MCF 10A (cell line): ENCODE measurements at regions not wholly inside any gene's neighbourhood (a gene's known extent, or its start where the extent isn't known, plus 50 kb on each side); places are given as distances from the start of the nearest gene placed in this dataset.

Experiments used
- BruUV-seq: library from RNA; stranded (reverse); fragments of 400-500 nt; replicated peaks from 2 replicates; lab custom pipeline; 2021; lab: Mats Ljungman, UMichigan
- CTCF ChIA-PET: fragments of 300-600 bp; sonication (Branson Sonifier 250); formaldehyde crosslinking; extraction: SDS; loops from one replicate; lab custom pipeline; 2021; ENCODE audit warnings: antibody characterized with exemption, inconsistent platforms; lab: Yijun Ruan, JAX
- POLR2A ChIA-PET: fragments of 300-600, 350-650 bp; sonication (Branson Sonifier 250); formaldehyde crosslinking; extraction: SDS; loops from one replicate; lab custom pipeline; 2020; ENCODE audit warnings: antibody characterized with exemption, inconsistent platforms; lab: Yijun Ruan, JAX
- DNase-seq: peaks from one replicate; pipeline ENCODE4 v3.0.0-alpha.2; 2018; ENCODE audit not compliant: unreplicated experiment
- H3K27ac Mint-ChIP-seq: one replicate; pipeline ENCODE4 v1.8.0; 2022; ENCODE audit warnings: mild to moderate bottlenecking, low read depth, mixed read lengths; ENCODE audit not compliant: unreplicated experiment
- H3K27me3 Mint-ChIP-seq: one replicate; pipeline ENCODE4 v1.8.0; 2022; ENCODE audit warnings: mixed read lengths; ENCODE audit not compliant: insufficient read depth, unreplicated experiment
- H3K36me3 Mint-ChIP-seq: one replicate; pipeline ENCODE4 v1.8.0; 2022; ENCODE audit warnings: mild to moderate bottlenecking, moderate library complexity, mixed read lengths; ENCODE audit not compliant: insufficient read depth, unreplicated experiment
- H3K4me1 Mint-ChIP-seq: one replicate; pipeline ENCODE4 v1.8.0; 2022; ENCODE audit warnings: mixed read lengths; ENCODE audit not compliant: insufficient read depth, unreplicated experiment
- H3K4me3 Mint-ChIP-seq: one replicate; pipeline ENCODE4 v1.8.0; 2022; ENCODE audit warnings: mild to moderate bottlenecking, moderate library complexity, mixed read lengths; ENCODE audit not compliant: unreplicated experiment
- H3K9me3 Mint-ChIP-seq: one replicate; pipeline ENCODE4 v1.8.0; 2022; ENCODE audit warnings: mixed read lengths; ENCODE audit not compliant: unreplicated experiment
- CTCF ChIP-seq: fragments of 200-600 bp; IDR thresholded peaks from one replicate; pipeline ENCODE4 v1.8.0; 2022; ENCODE audit warnings: antibody characterized with exemption, mild to moderate bottlenecking; ENCODE audit not compliant: unreplicated experiment
- intact Hi-C: fragments of 100-400 bp; cut with micrococcal nuclease; formaldehyde crosslinking; loops from 2 replicates; pipeline ENCODE4 v1.14.1; 2022

- no peaks in the 10 kb centered on the region for H3K36me3 Mint-ChIP-seq
- no peaks in the 10 kb centered on the region for H3K9me3 Mint-ChIP-seq
- H3K4me1 Mint-ChIP-seq: no peaks in the 10 kb centered on the region
- H3K4me3 Mint-ChIP-seq: no peak overlapping the region
- no TSS peak for BruUV-seq
- ChIA-PET POLR2A (no interaction called here), CTCF (interaction anchor here (0.6 to 0.7 kb wide), 3 partner anchors 37 to 969 kb away, joined by 3 to 5 read pairs (median 3); no protein-coding TSS in a partner anchor)
- DNase-seq: no peak
- intact Hi-C loops: no loop called here
- no peak for TF ChIP-seq CTCF
- no peak overlapping the region for H3K27ac Mint-ChIP-seq
- peaks cover 63% of the 10 kb centered on the region for H3K27me3 Mint-ChIP-seq
These were observed 391.3 kb upstream of the CDH7 start for GRCh38 chr18:65359479-65359878.

- no peaks in the 10 kb centered on the region for H3K36me3 Mint-ChIP-seq
- peaks cover 63% of the 10 kb centered on the region for H3K27me3 Mint-ChIP-seq
- ChIA-PET POLR2A (no interaction called here), CTCF (no interaction called here)
- no peak overlapping the region for H3K4me3 Mint-ChIP-seq
- no peak overlapping the region for H3K27ac Mint-ChIP-seq
- intact Hi-C loops: no loop called here
- no peaks in the 10 kb centered on the region for H3K9me3 Mint-ChIP-seq
- no peaks in the 10 kb centered on the region for H3K4me1 Mint-ChIP-seq
- BruUV-seq: no TSS peak
- DNase-seq: no peak
- no peak for TF ChIP-seq CTCF
These were observed 392.5 kb upstream of the CDH7 start for GRCh38 chr18:65358306-65358705.

GRCh38 chr18:65352186-65352585, 398.6 kb upstream of the CDH7 start:
- intact Hi-C loops: no loop called here
- TF ChIP-seq CTCF: no peak
- Mint-ChIP-seq H3K9me3 (no peaks in the 10 kb centered on the region), H3K27me3 (peaks cover 28% of the 10 kb centered on the region), H3K27ac (no peak overlapping the region), H3K36me3 (no peaks in the 10 kb centered on the region), H3K4me3 (no peak overlapping the region), H3K4me1 (no peaks in the 10 kb centered on the region)
- CTCF ChIA-PET: no interaction called here
- DNase-seq: peak; percentile 6
- no TSS peak for BruUV-seq
- POLR2A ChIA-PET: no interaction called here

GRCh38 chr18:65349635-65350034, 401.2 kb upstream of the CDH7 start:
- no peaks in the 10 kb centered on the region for H3K9me3 Mint-ChIP-seq
- no peaks in the 10 kb centered on the region for H3K36me3 Mint-ChIP-seq
- CTCF ChIA-PET: no interaction called here
- H3K27ac Mint-ChIP-seq: no peak overlapping the region
- no peak for DNase-seq
- no TSS peak for BruUV-seq
- H3K27me3 Mint-ChIP-seq: peaks cover 27% of the 10 kb centered on the region
- POLR2A ChIA-PET: no interaction called here
- no peaks in the 10 kb centered on the region for H3K4me1 Mint-ChIP-seq
- intact Hi-C loops: no loop called here
- H3K4me3 Mint-ChIP-seq: no peak overlapping the region
- no peak for TF ChIP-seq CTCF
